ENCODE measurements at regions not wholly inside any gene's neighbourhood (a gene's known extent, or its start where the extent isn't known, plus 50 kb on each side); places are given as distances from the start of the nearest gene placed in this dataset.

DNA sequence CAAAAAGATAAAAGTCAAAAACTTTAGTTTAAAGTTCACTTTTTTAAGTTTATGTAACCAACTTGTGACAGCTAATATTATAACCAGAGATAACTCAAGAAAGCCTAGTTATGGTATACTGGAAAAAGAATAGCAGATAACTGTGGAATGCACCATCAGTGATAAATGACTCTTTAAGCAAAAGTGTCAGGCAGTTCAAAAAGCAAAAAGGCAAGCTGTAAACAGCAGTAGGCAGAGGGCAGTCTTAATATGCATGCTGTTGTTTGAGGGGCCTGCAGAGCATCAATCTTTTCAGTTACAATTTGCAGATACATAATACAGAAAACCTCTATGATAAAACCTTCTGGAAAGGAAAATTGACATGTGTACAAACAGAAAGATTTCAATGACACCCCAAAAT, 81.8 kb upstream of the JADE1 start (continued):
- no peak for TF ChIP-seq JAZF1 (CRISPR knock-in tag; IDR thresholded peaks at IDR 0.05)

GRCh38 chr4:128725405-128726055, 84.0 kb upstream of the JADE1 start:
- no peaks in the 10 kb centered on the region for H3K27me3 Mint-ChIP-seq (ENCODE audit: low read depth)
- ATAC-seq (peak; percentile 61), DNase-seq (ENCODE audit: low spot score) (no peak)
- H3K4me1 Mint-ChIP-seq, result peaks cover 41% of the 10 kb centered on the region
- H3K4me3 Mint-ChIP-seq, result no peak overlapping the region
- TF ChIP-seq, protein P1, sequence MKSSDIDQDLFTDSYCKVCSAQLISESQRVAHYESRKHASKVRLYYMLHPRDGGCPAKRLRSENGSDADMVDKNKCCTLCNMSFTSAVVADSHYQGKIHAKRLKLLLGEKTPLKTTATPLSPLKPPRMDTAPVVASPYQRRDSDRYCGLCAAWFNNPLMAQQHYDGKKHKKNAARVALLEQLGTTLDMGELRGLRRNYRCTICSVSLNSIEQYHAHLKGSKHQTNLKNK (CRISPR knock-in tag; IDR thresholded peaks at IDR 0.05), result no peak
- TF ChIP-seq ZNF138 (CRISPR knock-in tag; conservative IDR thresholded peaks at IDR 0.05) (no peak), RELA (CRISPR knock-in tag; IDR thresholded peaks at IDR 0.05; ENCODE audit: borderline replicate concordance) (no peak), KAT7 (CRISPR knock-in tag; IDR thresholded peaks at IDR 0.05; ENCODE audit: borderline replicate concordance) (no peak), MLX (CRISPR knock-in tag; IDR thresholded peaks at IDR 0.05) (no peak), ZBTB21 (CRISPR knock-in tag; IDR thresholded peaks at IDR 0.05; ENCODE audit: borderline replicate concordance) (no peak), ZBTB43 (CRISPR knock-in tag; IDR thresholded peaks at IDR 0.05) (no peak), JUN (CRISPR knock-in tag; IDR thresholded peaks at IDR 0.05) (no peak), IRF2 (CRISPR knock-in tag; IDR thresholded peaks at IDR 0.05; ENCODE audit: borderline replicate concordance, low read depth) (no peak), SMAD4 (CRISPR knock-in tag; IDR thresholded peaks at IDR 0.05) (no peak), SMAD3 (CRISPR knock-in tag; IDR thresholded peaks at IDR 0.05; ENCODE audit: borderline replicate concordance) (no peak), ZNF512 (CRISPR knock-in tag; IDR thresholded peaks at IDR 0.05; ENCODE audit: borderline replicate concordance) (no peak)
- TF ChIP-seq, protein P2, sequence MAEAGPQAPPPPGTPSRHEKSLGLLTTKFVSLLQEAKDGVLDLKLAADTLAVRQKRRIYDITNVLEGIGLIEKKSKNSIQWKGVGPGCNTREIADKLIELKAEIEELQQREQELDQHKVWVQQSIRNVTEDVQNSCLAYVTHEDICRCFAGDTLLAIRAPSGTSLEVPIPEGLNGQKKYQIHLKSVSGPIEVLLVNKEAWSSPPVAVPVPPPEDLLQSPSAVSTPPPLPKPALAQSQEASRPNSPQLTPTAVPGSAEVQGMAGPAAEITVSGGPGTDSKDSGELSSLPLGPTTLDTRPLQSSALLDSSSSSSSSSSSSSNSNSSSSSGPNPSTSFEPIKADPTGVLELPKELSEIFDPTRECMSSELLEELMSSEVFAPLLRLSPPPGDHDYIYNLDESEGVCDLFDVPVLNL (CRISPR knock-in tag; IDR thresholded peaks at IDR 0.05; ENCODE audit: borderline replicate concordance, low read depth), result no peak
- CTCF ChIA-PET, result interaction anchor here (0.7 kb wide), 1 partner anchor 146 kb away, joined by 3 read pairs; no protein-coding TSS in a partner anchor
- no peaks in the 10 kb centered on the region for H3K36me3 Mint-ChIP-seq
- no peaks in the 10 kb centered on the region for H3K9me3 Mint-ChIP-seq
- H3K27ac Mint-ChIP-seq, result peak overlapping the region; percentile 45; the same call in 1 of the 2 replicates
- POLR2A ChIA-PET, result no interaction called here

DNA sequence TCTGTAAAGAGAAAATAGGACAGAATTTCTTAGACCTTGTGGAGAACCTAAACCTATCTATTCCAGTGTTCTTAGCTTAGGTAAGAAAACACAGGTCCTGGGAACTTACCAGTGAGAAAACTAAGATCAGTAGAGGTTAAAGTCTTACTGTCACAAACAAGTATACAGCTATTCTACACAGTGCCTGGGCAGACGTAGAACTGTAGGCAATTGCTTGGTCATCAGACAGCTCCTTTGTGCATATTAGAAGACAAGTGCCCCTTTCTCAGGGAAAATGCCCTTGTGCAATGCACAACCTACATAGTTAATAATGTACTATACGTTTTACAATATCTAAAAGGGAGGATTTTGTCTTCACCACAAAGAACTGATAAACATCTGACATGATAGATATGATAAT, 86.6 kb upstream of the JADE1 start:
- no peak for ATAC-seq
- POLR2A ChIA-PET, result no interaction called here
- Mint-ChIP-seq H3K9me3 (no peaks in the 10 kb centered on the region; the same call in 1 of the 2 replicates), H3K27ac (no peak overlapping the region), H3K36me3 (no peaks in the 10 kb centered on the region), H3K4me1 (peaks cover 45% of the 10 kb centered on the region), H3K27me3 (ENCODE audit: low read depth) (no peaks in the 10 kb centered on the region), H3K4me3 (no peak overlapping the region)
- DNase-seq (ENCODE audit: low spot score), result no peak
- CTCF ChIA-PET, result interaction anchor here (0.6 kb wide), 1 partner anchor 17 kb away, joined by 3 read pairs; no protein-coding TSS in a partner anchor
- TF ChIP-seq ATF2 (CRISPR knock-in tag; IDR thresholded peaks at IDR 0.05; ENCODE audit: borderline replicate concordance, low read depth), result no peak
- TF ChIP-seq, protein P3, sequence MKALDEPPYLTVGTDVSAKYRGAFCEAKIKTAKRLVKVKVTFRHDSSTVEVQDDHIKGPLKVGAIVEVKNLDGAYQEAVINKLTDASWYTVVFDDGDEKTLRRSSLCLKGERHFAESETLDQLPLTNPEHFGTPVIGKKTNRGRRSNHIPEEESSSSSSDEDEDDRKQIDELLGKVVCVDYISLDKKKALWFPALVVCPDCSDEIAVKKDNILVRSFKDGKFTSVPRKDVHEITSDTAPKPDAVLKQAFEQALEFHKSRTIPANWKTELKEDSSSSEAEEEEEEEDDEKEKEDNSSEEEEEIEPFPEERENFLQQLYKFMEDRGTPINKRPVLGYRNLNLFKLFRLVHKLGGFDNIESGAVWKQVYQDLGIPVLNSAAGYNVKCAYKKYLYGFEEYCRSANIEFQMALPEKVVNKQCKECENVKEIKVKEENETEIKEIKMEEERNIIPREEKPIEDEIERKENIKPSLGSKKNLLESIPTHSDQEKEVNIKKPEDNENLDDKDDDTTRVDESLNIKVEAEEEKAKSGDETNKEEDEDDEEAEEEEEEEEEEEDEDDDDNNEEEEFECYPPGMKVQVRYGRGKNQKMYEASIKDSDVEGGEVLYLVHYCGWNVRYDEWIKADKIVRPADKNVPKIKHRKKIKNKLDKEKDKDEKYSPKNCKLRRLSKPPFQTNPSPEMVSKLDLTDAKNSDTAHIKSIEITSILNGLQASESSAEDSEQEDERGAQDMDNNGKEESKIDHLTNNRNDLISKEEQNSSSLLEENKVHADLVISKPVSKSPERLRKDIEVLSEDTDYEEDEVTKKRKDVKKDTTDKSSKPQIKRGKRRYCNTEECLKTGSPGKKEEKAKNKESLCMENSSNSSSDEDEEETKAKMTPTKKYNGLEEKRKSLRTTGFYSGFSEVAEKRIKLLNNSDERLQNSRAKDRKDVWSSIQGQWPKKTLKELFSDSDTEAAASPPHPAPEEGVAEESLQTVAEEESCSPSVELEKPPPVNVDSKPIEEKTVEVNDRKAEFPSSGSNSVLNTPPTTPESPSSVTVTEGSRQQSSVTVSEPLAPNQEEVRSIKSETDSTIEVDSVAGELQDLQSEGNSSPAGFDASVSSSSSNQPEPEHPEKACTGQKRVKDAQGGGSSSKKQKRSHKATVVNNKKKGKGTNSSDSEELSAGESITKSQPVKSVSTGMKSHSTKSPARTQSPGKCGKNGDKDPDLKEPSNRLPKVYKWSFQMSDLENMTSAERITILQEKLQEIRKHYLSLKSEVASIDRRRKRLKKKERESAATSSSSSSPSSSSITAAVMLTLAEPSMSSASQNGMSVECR (CRISPR knock-in tag; IDR thresholded peaks at IDR 0.05; ENCODE audit: borderline replicate concordance), result no peak
- no peak for TF ChIP-seq CBFB (CRISPR knock-in tag; IDR thresholded peaks at IDR 0.05; ENCODE audit: low read depth)
- TF ChIP-seq EMX1 (CRISPR knock-in tag; IDR thresholded peaks at IDR 0.05), result no peak
- TF ChIP-seq MXD4 (CRISPR knock-in tag; IDR thresholded peaks at IDR 0.05; ENCODE audit: borderline replicate concordance), result no peak
- TF ChIP-seq SOX15 (CRISPR knock-in tag; IDR thresholded peaks at IDR 0.05), result no peak
- TF ChIP-seq FOXK1 (CRISPR knock-in tag; IDR thresholded peaks at IDR 0.05), result no peak
- TF ChIP-seq, protein P4, sequence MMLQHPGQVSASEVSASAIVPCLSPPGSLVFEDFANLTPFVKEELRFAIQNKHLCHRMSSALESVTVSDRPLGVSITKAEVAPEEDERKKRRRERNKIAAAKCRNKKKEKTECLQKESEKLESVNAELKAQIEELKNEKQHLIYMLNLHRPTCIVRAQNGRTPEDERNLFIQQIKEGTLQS (CRISPR knock-in tag; conservative IDR thresholded peaks at IDR 0.05), result no peak
